Loucy (cell line): ENCODE measurements at regions not wholly inside any gene's neighbourhood (a gene's known extent, or its start where the extent isn't known, plus 50 kb on each side); places are given as distances from the start of the nearest gene placed in this dataset.
"Not testable (repeated sequence)": the region's sequence is repeated elsewhere in the genome, so short reads cannot be mapped to it uniquely, and the experiment has no call there.

Experiments
- CTCF ChIP-seq: fragments of 200-600 bp; sonication (generic); conservative IDR thresholded peaks from 2 replicates; pipeline ENCODE4 v1.5.1; 2014; ENCODE audit warnings: mild to moderate bottlenecking, antibody characterized with exemption, low read length
- EZH2phosphoT487 ChIP-seq: fragments of 200-600 bp; IDR thresholded peaks from 2 replicates; pipeline ENCODE4 v1.6.1; 2018; ENCODE audit warnings: antibody characterized with exemption, mild to moderate bottlenecking, moderate library complexity, borderline replicate concordance

- TF ChIP-seq CTCF, EZH2phosphoT487: not testable (repeated sequence)
Measured at GRCh38 chr15:20168221-20168620, 373.4 kb downstream of the GOLGA6L6 start.
